ENCODE measurements at regions not wholly inside any gene's neighbourhood (a gene's known extent, or its start where the extent isn't known, plus 50 kb on each side); places are given as distances from the start of the nearest gene placed in this dataset.

- H3K9ac ChIP-seq, result no peak overlapping the region
- no peaks in the 10 kb centered on the region for H3K9me3 ChIP-seq
- no peaks in the 10 kb centered on the region for H4K20me1 ChIP-seq
- H3K27me3 ChIP-seq, result no peaks in the 10 kb centered on the region
- no peak for TF ChIP-seq Cebpa-rat (IDR thresholded peaks at IDR 0.05)
- no peak overlapping the region for H3K4me3 ChIP-seq
- H3K4me1 ChIP-seq, result no peaks in the 10 kb centered on the region
- no peak overlapping the region for H3K4me2 ChIP-seq
- H3K36me3 ChIP-seq, result no peaks in the 10 kb centered on the region
- no peak overlapping the region for H3K27ac ChIP-seq
Measured at GRCh38 chr1:94653454-94653853, 111.9 kb upstream of the F3 start.

- no peak overlapping the region for H3K4me2 ChIP-seq
- no peaks in the 10 kb centered on the region for H3K9me3 ChIP-seq
- no peaks in the 10 kb centered on the region for H3K4me1 ChIP-seq
- no peak overlapping the region for H3K9ac ChIP-seq
- no peak overlapping the region for H3K4me3 ChIP-seq
- TF ChIP-seq Cebpa-rat (IDR thresholded peaks at IDR 0.05), result no peak
- H3K27ac ChIP-seq, result no peak overlapping the region
- no peaks in the 10 kb centered on the region for H3K36me3 ChIP-seq
- H4K20me1 ChIP-seq, result no peaks in the 10 kb centered on the region
- H3K27me3 ChIP-seq, result no peaks in the 10 kb centered on the region
Measured at GRCh38 chr1:94651076-94651475, 109.5 kb upstream of the F3 start.

- Histone ChIP-seq H3K9me3 (no peaks in the 10 kb centered on the region), H3K27me3 (no peaks in the 10 kb centered on the region), H3K36me3 (no peaks in the 10 kb centered on the region), H3K27ac (no peak overlapping the region), H3K4me1 (no peaks in the 10 kb centered on the region), H3K9ac (no peak overlapping the region), H4K20me1 (no peaks in the 10 kb centered on the region), H3K4me2 (no peak overlapping the region), H3K4me3 (no peak overlapping the region)
- no peak for TF ChIP-seq Cebpa-rat (IDR thresholded peaks at IDR 0.05)
Measured at GRCh38 chr1:94650301-94650700, 108.7 kb upstream of the F3 start.

- Histone ChIP-seq H3K4me1 (no peaks in the 10 kb centered on the region), H3K36me3 (no peaks in the 10 kb centered on the region), H3K9ac (no peak overlapping the region), H4K20me1 (no peaks in the 10 kb centered on the region), H3K27ac (no peak overlapping the region), H3K27me3 (no peaks in the 10 kb centered on the region), H3K9me3 (no peaks in the 10 kb centered on the region), H3K4me3 (no peak overlapping the region), H3K4me2 (no peak overlapping the region)
- TF ChIP-seq Cebpa-rat (IDR thresholded peaks at IDR 0.05), result no peak
Measured at GRCh38 chr1:94648225-94649007, 106.9 kb upstream of the F3 start.

- H3K36me3 ChIP-seq, result no peaks in the 10 kb centered on the region
- TF ChIP-seq Cebpa-rat (IDR thresholded peaks at IDR 0.05), result no peak
- H3K4me2 ChIP-seq, result no peak overlapping the region
- no peaks in the 10 kb centered on the region for H3K27me3 ChIP-seq
- H3K9ac ChIP-seq, result no peak overlapping the region
- H4K20me1 ChIP-seq, result no peaks in the 10 kb centered on the region
- no peaks in the 10 kb centered on the region for H3K4me1 ChIP-seq
- no peak overlapping the region for H3K4me3 ChIP-seq
- H3K27ac ChIP-seq, result no peak overlapping the region
- no peaks in the 10 kb centered on the region for H3K9me3 ChIP-seq
Measured at GRCh38 chr1:94646786-94647555, 105.4 kb upstream of the F3 start.

- H3K4me1 ChIP-seq, result no peaks in the 10 kb centered on the region
- no peaks in the 10 kb centered on the region for H4K20me1 ChIP-seq
- no peak overlapping the region for H3K4me2 ChIP-seq
- TF ChIP-seq Cebpa-rat (IDR thresholded peaks at IDR 0.05), result no peak
- no peak overlapping the region for H3K9ac ChIP-seq
- H3K4me3 ChIP-seq, result no peak overlapping the region
- H3K27ac ChIP-seq, result no peak overlapping the region
- no peaks in the 10 kb centered on the region for H3K27me3 ChIP-seq
- H3K9me3 ChIP-seq, result no peaks in the 10 kb centered on the region
- H3K36me3 ChIP-seq, result no peaks in the 10 kb centered on the region
Measured at GRCh38 chr1:94646141-94646643, 104.6 kb upstream of the F3 start.

- H3K9me3 ChIP-seq, result no peaks in the 10 kb centered on the region
- no peaks in the 10 kb centered on the region for H4K20me1 ChIP-seq
- no peaks in the 10 kb centered on the region for H3K4me1 ChIP-seq
- no peaks in the 10 kb centered on the region for H3K36me3 ChIP-seq
- no peak overlapping the region for H3K9ac ChIP-seq
- H3K27ac ChIP-seq, result no peak overlapping the region
- no peaks in the 10 kb centered on the region for H3K27me3 ChIP-seq
- no peak overlapping the region for H3K4me2 ChIP-seq
- H3K4me3 ChIP-seq, result no peak overlapping the region
- no peak for TF ChIP-seq Cebpa-rat (IDR thresholded peaks at IDR 0.05)
Measured at GRCh38 chr1:94644352-94644751, 102.8 kb upstream of the F3 start.

- H3K36me3 ChIP-seq, result no peaks in the 10 kb centered on the region
Measured at GRCh38 chr1:94643819-94644218, 102.3 kb upstream of the F3 start.

GRCh38 chr1:94642617-94643321 is 101.2 kb upstream of the F3 start:
- Histone ChIP-seq H3K27me3 (no peaks in the 10 kb centered on the region), H3K9me3 (no peaks in the 10 kb centered on the region), H3K9ac (no peak overlapping the region), H3K4me1 (no peaks in the 10 kb centered on the region), H3K4me2 (no peak overlapping the region), H3K36me3 (no peaks in the 10 kb centered on the region), H4K20me1 (no peaks in the 10 kb centered on the region), H3K4me3 (no peak overlapping the region), H3K27ac (no peak overlapping the region)
- TF ChIP-seq Cebpa-rat (IDR thresholded peaks at IDR 0.05), result no peak

More at GRCh38 chr1:94643819-94644218, 102.3 kb upstream of the F3 start:
- Histone ChIP-seq H4K20me1 (no peaks in the 10 kb centered on the region), H3K4me1 (no peaks in the 10 kb centered on the region), H3K27me3 (no peaks in the 10 kb centered on the region), H3K27ac (no peak overlapping the region), H3K4me2 (no peak overlapping the region), H3K9ac (no peak overlapping the region), H3K9me3 (no peaks in the 10 kb centered on the region), H3K4me3 (no peak overlapping the region)
- no peak for TF ChIP-seq Cebpa-rat (IDR thresholded peaks at IDR 0.05)

GRCh38 chr1:94641990-94642389 is 100.4 kb upstream of the F3 start:
- Histone ChIP-seq H3K4me1 (no peaks in the 10 kb centered on the region), H3K9ac (no peak overlapping the region), H4K20me1 (no peaks in the 10 kb centered on the region), H3K36me3 (no peaks in the 10 kb centered on the region), H3K27me3 (no peaks in the 10 kb centered on the region), H3K4me2 (no peak overlapping the region), H3K4me3 (no peak overlapping the region), H3K9me3 (no peaks in the 10 kb centered on the region), H3K27ac (no peak overlapping the region)
- no peak for TF ChIP-seq Cebpa-rat (IDR thresholded peaks at IDR 0.05)

Data from BLaER1 (cell line).